ENCODE measurements at regions not wholly inside any gene's neighbourhood (a gene's known extent, or its start where the extent isn't known, plus 50 kb on each side); places are given as distances from the start of the nearest gene placed in this dataset.

DNA sequence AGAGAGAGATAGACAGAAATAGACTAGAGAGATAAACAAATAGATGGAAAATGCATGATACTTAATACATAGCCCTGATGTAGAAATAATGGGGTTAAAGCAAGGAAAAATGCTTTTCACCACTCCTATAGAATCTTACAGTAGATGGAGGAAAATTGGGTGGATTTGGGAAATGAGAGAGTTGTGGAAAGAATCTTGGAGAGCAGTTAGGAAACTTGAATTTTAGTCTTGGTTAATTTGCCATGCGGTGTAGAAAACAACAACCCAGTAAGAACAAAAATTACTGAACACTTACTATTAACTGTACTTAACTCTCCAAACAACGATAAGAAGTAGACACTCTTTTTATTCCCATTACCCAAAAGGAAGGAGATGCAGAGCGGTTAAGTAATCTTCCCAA is 329.8 kb downstream of the ZNF608 start:
- ChIA-PET POLR2A (no interaction called here), RAD21 (ENCODE audit: low non-redundant PET in 1 of 2, low total read pairs in 2 of 2, uncharacterized antibody in 2 of 2, unreplicated experiment in 2 of 2) (no interaction called here), CTCF (no interaction called here)
- Histone ChIP-seq H2AFZ (ENCODE audit: low read depth, low read length, poor library complexity, severe bottlenecking) (no peak overlapping the region), H3K36me3 (ENCODE audit: control insufficient read depth in 1 of 2, insufficient read depth in 2 of 2, low read length in 2 of 2) (no peaks in the 10 kb centered on the region), H3K4me3 (replicated peaks in 1 of 2; ENCODE audit: low read depth in 1 of 2, low read length in 2 of 2) (no peak overlapping the region), H3K9me2 (ENCODE audit: insufficient read depth) (no peaks in the 10 kb centered on the region), H3K4me2 (ENCODE audit: low read length) (no peak overlapping the region), H3K27me3 (ENCODE audit: insufficient read depth, low read length) (no peaks in the 10 kb centered on the region), H4K20me1 (ENCODE audit: insufficient read depth) (no peaks in the 10 kb centered on the region), H3K27ac (ENCODE audit: low read depth, low read length) (no peak overlapping the region), H3K79me2 (ENCODE audit: insufficient read depth, low read length) (no peaks in the 10 kb centered on the region), H3K9ac (ENCODE audit: low read length) (no peak overlapping the region), H3K9me3 (ENCODE audit: control insufficient read depth in 1 of 2, insufficient read depth in 1 of 2, low read depth in 1 of 2, low read length in 2 of 2) (no peaks in the 10 kb centered on the region), H3K4me1 (ENCODE audit: control insufficient read depth in 1 of 2, insufficient read depth in 2 of 2, low read length in 2 of 2) (no peaks in the 10 kb centered on the region)
- no TSS peak for BruUV-seq (replicated peaks)
- DNase-seq (ENCODE audit: low read depth, low spot score): no peak
- intact Hi-C loops (cut with micrococcal nuclease): no loop called here
- TF ChIP-seq POLR2A (IDR thresholded peaks at IDR 0.05; ENCODE audit: borderline replicate concordance, extremely low read depth, insufficient read depth, insufficient read length): no peak
- no peak for TF ChIP-seq YY1 (IDR thresholded peaks at IDR 0.05; ENCODE audit: extremely low read depth, insufficient replicate concordance, low read depth, low read length)
- TF ChIP-seq, protein P1, sequence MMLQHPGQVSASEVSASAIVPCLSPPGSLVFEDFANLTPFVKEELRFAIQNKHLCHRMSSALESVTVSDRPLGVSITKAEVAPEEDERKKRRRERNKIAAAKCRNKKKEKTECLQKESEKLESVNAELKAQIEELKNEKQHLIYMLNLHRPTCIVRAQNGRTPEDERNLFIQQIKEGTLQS (IDR thresholded peaks at IDR 0.05): no peak
- no peak for TF ChIP-seq CBX3 (IDR thresholded peaks at IDR 0.05; ENCODE audit: low read depth)
- TF ChIP-seq SIN3A (IDR thresholded peaks at IDR 0.05; ENCODE audit: low read depth): no peak
- no peak for TF ChIP-seq EGR1 (IDR thresholded peaks at IDR 0.05; ENCODE audit: low read depth)
- TF ChIP-seq ZFX (IDR thresholded peaks at IDR 0.05): no peak
- no peak for TF ChIP-seq ZNF274 (IDR thresholded peaks at IDR 0.05; ENCODE audit: low read depth, low read length)
- no peak for TF ChIP-seq RAD21 (IDR thresholded peaks at IDR 0.05; ENCODE audit: low read depth)
- TF ChIP-seq TCF7L2 (IDR thresholded peaks at IDR 0.05; ENCODE audit: borderline replicate concordance, extremely low read depth, insufficient read depth, insufficient read length): no peak
- no peak for TF ChIP-seq CEBPB (IDR thresholded peaks at IDR 0.05; ENCODE audit: low read depth)
- no peak for TF ChIP-seq SRF (IDR thresholded peaks at IDR 0.05; ENCODE audit: low read depth)
- no peak for TF ChIP-seq EZH2 (IDR thresholded peaks at IDR 0.05)
- no peak for TF ChIP-seq CTCF (IDR thresholded peaks at IDR 0.05 in 2 of 3, conservative IDR thresholded peaks at IDR 0.05 in 1 of 3; ENCODE audit: borderline replicate concordance in 1 of 3, insufficient read depth in 1 of 3, low read depth in 2 of 3, low read length in 2 of 3)
- no peak for TF ChIP-seq SP1 (IDR thresholded peaks at IDR 0.05; ENCODE audit: low read depth)
- TF ChIP-seq JUND (IDR thresholded peaks at IDR 0.05): no peak
- no peak for TF ChIP-seq POLR2AphosphoS5 (IDR thresholded peaks at IDR 0.05; ENCODE audit: low read depth, low read length)
- TF ChIP-seq EZH2phosphoT487 (IDR thresholded peaks at IDR 0.05; ENCODE audit: borderline replicate concordance): no peak
- TF ChIP-seq MAX (IDR thresholded peaks at IDR 0.05): no peak
- TF ChIP-seq ZBTB33 (IDR thresholded peaks at IDR 0.05; ENCODE audit: extremely low read depth, insufficient replicate concordance, low read length): no peak
- no peak for ATAC-seq

Measured in HCT116 (cell line).